HT1080 (cell line): ENCODE measurements at regions not wholly inside any gene's neighbourhood (a gene's known extent, or its start where the extent isn't known, plus 50 kb on each side); places are given as distances from the start of the nearest gene placed in this dataset. TPM values are rescaled to one million over a fixed set of nuclear protein-coding genes. Genes with fewer than 3 reads are reported as not detected.

ENCODE experiments used
- small RNA-seq: library from RNA; depleted of rRNA; stranded (forward); fragments of <200 nt; gene quantifications from one replicate; pipeline ENCODE3, GENCODE V24; 2014

Small RNAs in the stretch of these regions (small RNA-seq; reads per million reads assigned to genes)
- gene PPIAP57 = not detected
